ENCODE measurements at regions not wholly inside any gene's neighbourhood (a gene's known extent, or its start where the extent isn't known, plus 50 kb on each side); places are given as distances from the start of the nearest gene placed in this dataset.

DNA sequence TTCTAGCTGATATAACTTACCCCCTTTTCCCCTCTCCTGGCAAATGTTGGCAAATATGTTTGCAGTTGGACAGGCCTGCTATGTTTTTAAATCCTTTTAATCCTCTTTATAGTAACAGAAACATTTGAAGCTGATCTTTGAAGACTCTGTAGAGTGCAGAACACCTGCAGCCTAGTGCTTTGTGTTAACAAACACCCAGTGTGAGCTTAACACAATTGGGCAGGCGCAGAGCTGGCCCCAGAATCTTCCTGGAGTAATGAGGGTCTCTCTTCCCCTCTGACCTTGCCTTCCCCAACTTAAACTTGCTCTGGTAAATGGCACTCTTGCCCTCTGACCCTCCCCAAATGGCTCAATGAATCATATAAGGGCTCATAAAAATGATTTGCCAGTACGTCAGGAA, 247.9 kb upstream of the LYPLAL1 start (continued):
- TF ChIP-seq CHD7 (IDR thresholded peaks at IDR 0.05; ENCODE audit: insufficient replicate concordance, low read length), result no peak
- TF ChIP-seq TAF7 (optimal IDR thresholded peaks at IDR 0.05; ENCODE audit: borderline replicate concordance, low read depth, low read length), result no peak
- TF ChIP-seq JUND (IDR thresholded peaks at IDR 0.05; ENCODE audit: low read length), result no peak
- TF ChIP-seq EGR1 (IDR thresholded peaks at IDR 0.05; ENCODE audit: borderline replicate concordance, low read depth, low read length), result no peak
- TF ChIP-seq RFX5 (IDR thresholded peaks at IDR 0.05; ENCODE audit: borderline replicate concordance, low read depth, low read length), result no peak
- no peak for TF ChIP-seq NANOG (IDR thresholded peaks at IDR 0.05; ENCODE audit: insufficient read depth, low read depth, low read length, poor library complexity, severe bottlenecking)
- no peak for TF ChIP-seq YY1 (IDR thresholded peaks at IDR 0.05; ENCODE audit: low read depth, low read length)
- TF ChIP-seq BACH1 (IDR thresholded peaks at IDR 0.05; ENCODE audit: low read length), result no peak
- no peak for TF ChIP-seq SP2 (IDR thresholded peaks at IDR 0.05; ENCODE audit: low read length)
- no peak for TF ChIP-seq SIX5 (IDR thresholded peaks at IDR 0.05; ENCODE audit: low read depth, low read length)
- no peak for TF ChIP-seq PHF8 (conservative IDR thresholded peaks at IDR 0.05; ENCODE audit: low read depth, low read length)
- no peak for TF ChIP-seq SUZ12 (IDR thresholded peaks at IDR 0.05; ENCODE audit: low read length)
